Mammary epithelial cell (primary cell): ENCODE measurements at regions not wholly inside any gene's neighbourhood (a gene's known extent, or its start where the extent isn't known, plus 50 kb on each side); places are given as distances from the start of the nearest gene placed in this dataset.

Experiments used
- CTCF ChIP-seq, 2 donors: IDR thresholded peaks in 1 of 2; conservative IDR thresholded peaks in 1 of 2; 2 replicates each; pipeline ENCODE4 v1.5.1; 2011 to 2012; ENCODE audit warnings: inconsistent platforms in 2 of 2, low read length in 2 of 2, mild to moderate bottlenecking in 2 of 2, control low read depth in 1 of 2, low read depth in 1 of 2; ENCODE audit not compliant: insufficient read depth in 1 of 2; ENCODE audit errors: extremely low read depth in 1 of 2
- EZH2 ChIP-seq: IDR thresholded peaks from 2 replicates; pipeline ENCODE4 v1.6.1; 2012; ENCODE audit warnings: low read length, inconsistent platforms, borderline replicate concordance

- TF ChIP-seq CTCF (conservative IDR thresholded peaks at IDR 0.05 in 1 of 2, IDR thresholded peaks at IDR 0.05 in 1 of 2; ENCODE audit: extremely low read depth in 1 of 2, insufficient read depth in 1 of 2, low read depth in 1 of 2, low read length in 2 of 2) (no peak), EZH2 (no peak)
Measured at GRCh38 chr16:86640265-86640843, 62.0 kb downstream of the FOXL1 start.
